ENCODE measurements at regions not wholly inside any gene's neighbourhood (a gene's known extent, or its start where the extent isn't known, plus 50 kb on each side); places are given as distances from the start of the nearest gene placed in this dataset.
A peak's percentile ranks its signal among the peaks of the same experiment; 100 is the strongest.

DNA sequence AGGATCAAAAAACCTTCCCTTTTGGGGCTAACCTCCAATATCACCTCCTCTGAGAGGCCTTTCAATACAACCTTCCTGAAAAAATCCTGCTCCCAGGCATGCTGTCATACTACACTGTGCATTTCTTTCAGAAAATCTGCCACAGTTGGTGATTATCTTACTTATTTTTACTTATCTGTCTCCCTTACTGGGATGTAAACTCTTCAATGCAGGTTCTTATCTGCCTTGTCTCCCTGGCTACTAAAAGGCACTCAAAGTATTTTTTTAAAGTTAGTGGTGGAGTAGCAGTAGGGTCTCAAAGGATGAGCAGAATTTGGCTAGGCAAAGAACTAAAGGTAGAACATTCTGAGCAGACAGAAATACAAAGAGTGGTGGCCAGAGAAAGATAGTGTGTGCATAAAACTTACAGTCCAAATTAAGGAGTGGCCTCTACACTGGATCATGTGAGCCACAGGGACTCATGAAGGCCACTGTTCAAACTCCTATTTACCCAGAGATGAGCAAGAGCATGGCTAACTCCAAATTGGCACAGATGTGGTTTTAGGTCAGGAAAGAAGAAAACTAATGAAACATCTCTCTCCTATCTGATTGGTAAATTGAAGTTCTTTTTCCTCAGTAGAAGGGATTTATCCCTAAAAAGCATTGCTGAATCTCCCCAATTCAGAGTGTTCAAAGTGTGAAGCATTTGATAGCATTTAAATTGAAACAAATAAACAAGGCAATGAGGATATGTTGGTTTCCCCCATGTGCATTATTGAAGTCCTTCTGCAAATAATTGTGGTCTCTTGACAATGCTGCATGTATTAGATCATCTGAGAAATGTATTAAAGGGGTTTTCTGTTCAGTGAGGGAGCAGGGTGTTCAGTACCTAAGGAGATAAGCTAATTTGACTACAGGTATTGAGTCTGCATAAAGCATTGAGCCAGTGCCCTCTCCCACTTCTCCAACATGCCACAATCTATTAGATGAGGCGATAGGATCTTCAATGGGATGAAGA is 285.5 kb downstream of the MREG start (continued):
- TF ChIP-seq ZFP1 (CRISPR knock-in tag; IDR thresholded peaks at IDR 0.05), result no peak
- TF ChIP-seq, protein P1, sequence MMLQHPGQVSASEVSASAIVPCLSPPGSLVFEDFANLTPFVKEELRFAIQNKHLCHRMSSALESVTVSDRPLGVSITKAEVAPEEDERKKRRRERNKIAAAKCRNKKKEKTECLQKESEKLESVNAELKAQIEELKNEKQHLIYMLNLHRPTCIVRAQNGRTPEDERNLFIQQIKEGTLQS (CRISPR knock-in tag; IDR thresholded peaks at IDR 0.05), result peak; percentile 10; the same call in 1 of the 2 replicates
- TF ChIP-seq ZNF343 (CRISPR knock-in tag; IDR thresholded peaks at IDR 0.05), result no peak
- TF ChIP-seq, protein P2, sequence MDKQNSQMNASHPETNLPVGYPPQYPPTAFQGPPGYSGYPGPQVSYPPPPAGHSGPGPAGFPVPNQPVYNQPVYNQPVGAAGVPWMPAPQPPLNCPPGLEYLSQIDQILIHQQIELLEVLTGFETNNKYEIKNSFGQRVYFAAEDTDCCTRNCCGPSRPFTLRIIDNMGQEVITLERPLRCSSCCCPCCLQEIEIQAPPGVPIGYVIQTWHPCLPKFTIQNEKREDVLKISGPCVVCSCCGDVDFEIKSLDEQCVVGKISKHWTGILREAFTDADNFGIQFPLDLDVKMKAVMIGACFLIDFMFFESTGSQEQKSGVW (CRISPR knock-in tag; IDR thresholded peaks at IDR 0.05; ENCODE audit: borderline replicate concordance), result no peak
- no peak for TF ChIP-seq ZSCAN21 (CRISPR knock-in tag; IDR thresholded peaks at IDR 0.05; ENCODE audit: borderline replicate concordance)
- TF ChIP-seq, protein P3, sequence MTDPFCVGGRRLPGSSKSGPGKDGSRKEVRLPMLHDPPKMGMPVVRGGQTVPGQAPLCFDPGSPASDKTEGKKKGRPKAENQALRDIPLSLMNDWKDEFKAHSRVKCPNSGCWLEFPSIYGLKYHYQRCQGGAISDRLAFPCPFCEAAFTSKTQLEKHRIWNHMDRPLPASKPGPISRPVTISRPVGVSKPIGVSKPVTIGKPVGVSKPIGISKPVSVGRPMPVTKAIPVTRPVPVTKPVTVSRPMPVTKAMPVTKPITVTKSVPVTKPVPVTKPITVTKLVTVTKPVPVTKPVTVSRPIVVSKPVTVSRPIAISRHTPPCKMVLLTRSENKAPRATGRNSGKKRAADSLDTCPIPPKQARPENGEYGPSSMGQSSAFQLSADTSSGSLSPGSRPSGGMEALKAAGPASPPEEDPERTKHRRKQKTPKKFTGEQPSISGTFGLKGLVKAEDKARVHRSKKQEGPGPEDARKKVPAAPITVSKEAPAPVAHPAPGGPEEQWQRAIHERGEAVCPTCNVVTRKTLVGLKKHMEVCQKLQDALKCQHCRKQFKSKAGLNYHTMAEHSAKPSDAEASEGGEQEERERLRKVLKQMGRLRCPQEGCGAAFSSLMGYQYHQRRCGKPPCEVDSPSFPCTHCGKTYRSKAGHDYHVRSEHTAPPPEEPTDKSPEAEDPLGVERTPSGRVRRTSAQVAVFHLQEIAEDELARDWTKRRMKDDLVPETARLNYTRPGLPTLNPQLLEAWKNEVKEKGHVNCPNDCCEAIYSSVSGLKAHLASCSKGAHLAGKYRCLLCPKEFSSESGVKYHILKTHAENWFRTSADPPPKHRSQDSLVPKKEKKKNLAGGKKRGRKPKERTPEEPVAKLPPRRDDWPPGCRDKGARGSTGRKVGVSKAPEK (CRISPR knock-in tag; IDR thresholded peaks at IDR 0.05; ENCODE audit: borderline replicate concordance), result no peak
- TF ChIP-seq, protein P4, sequence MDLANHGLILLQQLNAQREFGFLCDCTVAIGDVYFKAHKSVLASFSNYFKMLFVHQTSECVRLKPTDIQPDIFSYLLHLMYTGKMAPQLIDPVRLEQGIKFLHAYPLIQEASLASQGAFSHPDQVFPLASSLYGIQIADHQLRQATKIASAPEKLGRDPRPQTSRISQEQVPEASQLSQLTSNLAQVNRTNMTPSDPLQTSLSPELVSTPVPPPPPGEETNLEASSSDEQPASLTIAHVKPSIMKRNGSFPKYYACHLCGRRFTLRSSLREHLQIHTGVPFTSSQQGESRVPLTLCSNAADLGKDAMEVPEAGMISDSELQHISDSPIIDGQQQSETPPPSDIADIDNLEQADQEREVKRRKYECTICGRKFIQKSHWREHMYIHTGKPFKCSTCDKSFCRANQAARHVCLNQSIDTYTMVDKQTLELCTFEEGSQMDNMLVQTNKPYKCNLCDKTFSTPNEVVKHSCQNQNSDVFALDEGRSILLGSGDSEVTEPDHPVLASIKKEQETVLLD (CRISPR knock-in tag; IDR thresholded peaks at IDR 0.05; ENCODE audit: low read depth), result no peak
- TF ChIP-seq RXRB (CRISPR knock-in tag; IDR thresholded peaks at IDR 0.05; ENCODE audit: borderline replicate concordance), result peak; percentile 56; the same call in 1 of the 2 replicates
- 0 out of 2 replicates have a peak, but pooled peaks have one; percentile 28 for TF ChIP-seq DPF2 (CRISPR knock-in tag; IDR thresholded peaks at IDR 0.05; ENCODE audit: borderline replicate concordance, low read depth)
- TF ChIP-seq KAT2B (IDR thresholded peaks at IDR 0.05; ENCODE audit: borderline replicate concordance, low read depth, low read length), result no peak
- TF ChIP-seq LCORL (IDR thresholded peaks at IDR 0.05), result peak; percentile 58; the same call in 1 of the 2 replicates
- TF ChIP-seq LCORL (CRISPR knock-in tag; IDR thresholded peaks at IDR 0.05), result no peak
- TF ChIP-seq, protein P5, sequence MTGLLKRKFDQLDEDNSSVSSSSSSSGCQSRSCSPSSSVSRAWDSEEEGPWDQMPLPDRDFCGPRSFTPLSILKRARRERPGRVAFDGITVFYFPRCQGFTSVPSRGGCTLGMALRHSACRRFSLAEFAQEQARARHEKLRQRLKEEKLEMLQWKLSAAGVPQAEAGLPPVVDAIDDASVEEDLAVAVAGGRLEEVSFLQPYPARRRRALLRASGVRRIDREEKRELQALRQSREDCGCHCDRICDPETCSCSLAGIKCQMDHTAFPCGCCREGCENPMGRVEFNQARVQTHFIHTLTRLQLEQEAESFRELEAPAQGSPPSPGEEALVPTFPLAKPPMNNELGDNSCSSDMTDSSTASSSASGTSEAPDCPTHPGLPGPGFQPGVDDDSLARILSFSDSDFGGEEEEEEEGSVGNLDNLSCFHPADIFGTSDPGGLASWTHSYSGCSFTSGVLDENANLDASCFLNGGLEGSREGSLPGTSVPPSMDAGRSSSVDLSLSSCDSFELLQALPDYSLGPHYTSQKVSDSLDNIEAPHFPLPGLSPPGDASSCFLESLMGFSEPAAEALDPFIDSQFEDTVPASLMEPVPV (CRISPR knock-in tag; IDR thresholded peaks at IDR 0.05), result no peak
- peak; percentile 71 for TF ChIP-seq POGZ (CRISPR knock-in tag; IDR thresholded peaks at IDR 0.05)
- TF ChIP-seq ZNF83 (CRISPR knock-in tag; IDR thresholded peaks at IDR 0.05; ENCODE audit: borderline replicate concordance), result no peak
- TF ChIP-seq, protein P6, sequence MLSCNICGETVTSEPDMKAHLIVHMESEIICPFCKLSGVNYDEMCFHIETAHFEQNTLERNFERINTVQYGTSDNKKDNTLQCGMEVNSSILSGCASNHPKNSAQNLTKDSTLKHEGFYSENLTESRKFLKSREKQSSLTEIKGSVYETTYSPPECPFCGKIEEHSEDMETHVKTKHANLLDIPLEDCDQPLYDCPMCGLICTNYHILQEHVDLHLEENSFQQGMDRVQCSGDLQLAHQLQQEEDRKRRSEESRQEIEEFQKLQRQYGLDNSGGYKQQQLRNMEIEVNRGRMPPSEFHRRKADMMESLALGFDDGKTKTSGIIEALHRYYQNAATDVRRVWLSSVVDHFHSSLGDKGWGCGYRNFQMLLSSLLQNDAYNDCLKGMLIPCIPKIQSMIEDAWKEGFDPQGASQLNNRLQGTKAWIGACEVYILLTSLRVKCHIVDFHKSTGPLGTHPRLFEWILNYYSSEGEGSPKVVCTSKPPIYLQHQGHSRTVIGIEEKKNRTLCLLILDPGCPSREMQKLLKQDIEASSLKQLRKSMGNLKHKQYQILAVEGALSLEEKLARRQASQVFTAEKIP (CRISPR knock-in tag; IDR thresholded peaks at IDR 0.05; ENCODE audit: borderline replicate concordance), result no peak
- no peak for TF ChIP-seq ZSCAN25 (CRISPR knock-in tag; IDR thresholded peaks at IDR 0.05)

All from HepG2 (cell line).